ENCODE measurements at regions not wholly inside any gene's neighbourhood (a gene's known extent, or its start where the extent isn't known, plus 50 kb on each side); places are given as distances from the start of the nearest gene placed in this dataset.

GRCh38 chr6:26305641-26305969, 59.4 kb upstream of the BTN3A2 start:
- in situ Hi-C loops (cut with HindIII; ENCODE audit: low sequenced_read_pairs) = no loop called here

GRCh38 chr6:26306232-26306631, 58.8 kb upstream of the BTN3A2 start:
- in situ Hi-C loops (cut with HindIII; ENCODE audit: low sequenced_read_pairs) = no loop called here

- in situ Hi-C loops (cut with HindIII; ENCODE audit: low sequenced_read_pairs) = no loop called here
Observed at GRCh38 chr6:26307850-26308249, 57.1 kb upstream of the BTN3A2 start.

- in situ Hi-C loops (cut with HindIII; ENCODE audit: low sequenced_read_pairs) = no loop called here
Observed at GRCh38 chr6:26309731-26310142, 55.3 kb upstream of the BTN3A2 start.

GRCh38 chr6:26311012-26311384, 54.0 kb upstream of the BTN3A2 start:
- in situ Hi-C loops (cut with HindIII; ENCODE audit: low sequenced_read_pairs) = no loop called here

- in situ Hi-C loops (cut with HindIII; ENCODE audit: low sequenced_read_pairs) = no loop called here
Observed at GRCh38 chr6:26311385-26312095, 53.5 kb upstream of the BTN3A2 start.

- in situ Hi-C loops (cut with HindIII; ENCODE audit: low sequenced_read_pairs) = no loop called here
Observed at GRCh38 chr6:26312096-26312463, 52.9 kb upstream of the BTN3A2 start.

GRCh38 chr6:26312501-26313397, 52.2 kb upstream of the BTN3A2 start:
- in situ Hi-C loops (cut with HindIII; ENCODE audit: low sequenced_read_pairs) = no loop called here

Data from DLD1 (cell line).